ENCODE measurements at regions not wholly inside any gene's neighbourhood (a gene's known extent, or its start where the extent isn't known, plus 50 kb on each side); places are given as distances from the start of the nearest gene placed in this dataset.

GRCh38 chr2:195148004-195148403, 509.0 kb upstream of the SLC39A10 start:
- TF ChIP-seq CTCF (conservative IDR thresholded peaks at IDR 0.05; ENCODE audit: low read depth, low read length) (no peak), EZH2 (IDR thresholded peaks at IDR 0.05; ENCODE audit: borderline replicate concordance, low read depth, low read length, poor library complexity, severe bottlenecking) (no peak)
